Smooth muscle cell (in vitro differentiated cells): ENCODE measurements at regions not wholly inside any gene's neighbourhood (a gene's known extent, or its start where the extent isn't known, plus 50 kb on each side); places are given as distances from the start of the nearest gene placed in this dataset.

Experiments
- DNase-seq: peaks from one replicate; lab custom pipeline; 2025; ENCODE audit not compliant: unreplicated experiment; lab: John Stamatoyannopoulos, UW
- H2AFZ ChIP-seq: fragments of 200-600 bp; sonication (generic); 2 replicates; pipeline ENCODE4 v1.6.0; 2016; ENCODE audit warnings: antibody characterized with exemption, low read depth, mild to moderate bottlenecking
- H3F3A ChIP-seq: fragments of 200-600 bp; sonication (generic); 2 replicates; pipeline ENCODE4 v1.6.0; 2017; ENCODE audit warnings: antibody characterized with exemption, low read depth
- H3K27ac ChIP-seq: fragments of 200-600 bp; sonication (generic); 2 replicates; pipeline ENCODE4 v1.5.1; 2016; ENCODE audit warnings: low read depth, mild to moderate bottlenecking
- H3K27me3 ChIP-seq: fragments of 200-600 bp; sonication (generic); 2 replicates; pipeline ENCODE4 v1.6.1; 2016; ENCODE audit warnings: low read depth, mild to moderate bottlenecking
- H3K36me3 ChIP-seq: fragments of 200-600 bp; sonication (generic); 2 replicates; pipeline ENCODE4 v1.5.1; 2016; ENCODE audit warnings: low read depth
- H3K4me1 ChIP-seq: fragments of 200-600 bp; sonication (generic); 2 replicates; pipeline ENCODE4 v1.5.1; 2016; ENCODE audit warnings: low read depth
- H3K4me2 ChIP-seq: fragments of 200-600 bp; sonication (generic); 2 replicates; pipeline ENCODE4 v1.6.0; 2016; ENCODE audit warnings: mild to moderate bottlenecking
- H3K4me3 ChIP-seq: fragments of 200-600 bp; sonication (generic); 2 replicates; pipeline ENCODE4 v1.5.1; 2016; ENCODE audit warnings: mild to moderate bottlenecking
- H3K79me2 ChIP-seq: fragments of 200-600 bp; sonication (generic); 2 replicates; pipeline ENCODE4 v1.6.0; 2016; ENCODE audit warnings: low read depth, mild to moderate bottlenecking
- H3K9ac ChIP-seq: fragments of 200-600 bp; sonication (generic); 2 replicates; pipeline ENCODE4 v1.6.0; 2016; ENCODE audit warnings: low read depth
- H3K9me3 ChIP-seq: fragments of 200-600 bp; sonication (generic); replicated peaks from 2 replicates; pipeline ENCODE4 v1.5.1; 2016; ENCODE audit warnings: low read depth
- H4K20me1 ChIP-seq: fragments of 200-600 bp; sonication (generic); 2 replicates; pipeline ENCODE4 v1.6.0; 2016; ENCODE audit warnings: low read depth
- WGBS: methylation state at CpG from one replicate; pipeline ENCODE4 v1.1.7; 2016; ENCODE audit warnings: low lambda C conversion rate; 5-methylcytosine and 5-hydroxymethylcytosine counted together
- TF ChIP-seq, protein P1 (sequence below): fragments of 200-600 bp; sonication (generic); IDR thresholded peaks from 2 replicates; pipeline ENCODE4 v1.5.1; 2017; ENCODE audit warnings: borderline replicate concordance, mild to moderate bottlenecking, antibody characterized with exemption; ENCODE audit not compliant: insufficient read depth, poor library complexity, severe bottlenecking

GRCh38 chr12:72082986-72083820 is 144.6 kb downstream of the TPH2 start:
- Histone ChIP-seq H3K4me1 (no peaks in the 10 kb centered on the region), H3K9ac (no peak overlapping the region), H3K36me3 (no peaks in the 10 kb centered on the region), H3K9me3 (no peaks in the 10 kb centered on the region), H4K20me1 (no peaks in the 10 kb centered on the region), H3F3A (no peaks in the 10 kb centered on the region), H3K79me2 (no peaks in the 10 kb centered on the region), H2AFZ (no peak overlapping the region), H3K4me3 (no peak overlapping the region), H3K27ac (no peak overlapping the region), H3K4me2 (no peak overlapping the region), H3K27me3 (no peaks in the 10 kb centered on the region)
- 82% methylated on average over 5 of the region's 5 CpGs for WGBS
- no peak for DNase-seq
- TF ChIP-seq, protein P1, sequence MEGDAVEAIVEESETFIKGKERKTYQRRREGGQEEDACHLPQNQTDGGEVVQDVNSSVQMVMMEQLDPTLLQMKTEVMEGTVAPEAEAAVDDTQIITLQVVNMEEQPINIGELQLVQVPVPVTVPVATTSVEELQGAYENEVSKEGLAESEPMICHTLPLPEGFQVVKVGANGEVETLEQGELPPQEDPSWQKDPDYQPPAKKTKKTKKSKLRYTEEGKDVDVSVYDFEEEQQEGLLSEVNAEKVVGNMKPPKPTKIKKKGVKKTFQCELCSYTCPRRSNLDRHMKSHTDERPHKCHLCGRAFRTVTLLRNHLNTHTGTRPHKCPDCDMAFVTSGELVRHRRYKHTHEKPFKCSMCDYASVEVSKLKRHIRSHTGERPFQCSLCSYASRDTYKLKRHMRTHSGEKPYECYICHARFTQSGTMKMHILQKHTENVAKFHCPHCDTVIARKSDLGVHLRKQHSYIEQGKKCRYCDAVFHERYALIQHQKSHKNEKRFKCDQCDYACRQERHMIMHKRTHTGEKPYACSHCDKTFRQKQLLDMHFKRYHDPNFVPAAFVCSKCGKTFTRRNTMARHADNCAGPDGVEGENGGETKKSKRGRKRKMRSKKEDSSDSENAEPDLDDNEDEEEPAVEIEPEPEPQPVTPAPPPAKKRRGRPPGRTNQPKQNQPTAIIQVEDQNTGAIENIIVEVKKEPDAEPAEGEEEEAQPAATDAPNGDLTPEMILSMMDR, result no peak

- Histone ChIP-seq H3K4me2 (no peak overlapping the region), H3K27ac (no peak overlapping the region), H3K36me3 (no peaks in the 10 kb centered on the region), H3K9ac (no peak overlapping the region), H3F3A (no peaks in the 10 kb centered on the region), H3K9me3 (no peaks in the 10 kb centered on the region), H3K4me3 (no peak overlapping the region), H3K4me1 (no peaks in the 10 kb centered on the region), H2AFZ (no peak overlapping the region), H3K79me2 (no peaks in the 10 kb centered on the region), H3K27me3 (no peaks in the 10 kb centered on the region), H4K20me1 (no peaks in the 10 kb centered on the region)
- no peak for DNase-seq
- 47% methylated on average over 1 of the region's 1 CpG for WGBS
- TF ChIP-seq, protein P1, result no peak
These were observed 145.4 kb downstream of the TPH2 start for GRCh38 chr12:72084061-72084460.

GRCh38 chr12:72084880-72085279 is 146.2 kb downstream of the TPH2 start:
- Histone ChIP-seq H3K9me3 (no peaks in the 10 kb centered on the region), H3K4me3 (no peak overlapping the region), H3K4me1 (no peaks in the 10 kb centered on the region), H2AFZ (no peak overlapping the region), H4K20me1 (no peaks in the 10 kb centered on the region), H3K79me2 (no peaks in the 10 kb centered on the region), H3K27me3 (no peaks in the 10 kb centered on the region), H3K27ac (no peak overlapping the region), H3K36me3 (no peaks in the 10 kb centered on the region), H3K9ac (no peak overlapping the region), H3F3A (no peaks in the 10 kb centered on the region), H3K4me2 (no peak overlapping the region)
- DNase-seq, result no peak
- WGBS, result 64% methylated on average over 1 of the region's 1 CpG
- TF ChIP-seq, protein P1, result no peak

DNA sequence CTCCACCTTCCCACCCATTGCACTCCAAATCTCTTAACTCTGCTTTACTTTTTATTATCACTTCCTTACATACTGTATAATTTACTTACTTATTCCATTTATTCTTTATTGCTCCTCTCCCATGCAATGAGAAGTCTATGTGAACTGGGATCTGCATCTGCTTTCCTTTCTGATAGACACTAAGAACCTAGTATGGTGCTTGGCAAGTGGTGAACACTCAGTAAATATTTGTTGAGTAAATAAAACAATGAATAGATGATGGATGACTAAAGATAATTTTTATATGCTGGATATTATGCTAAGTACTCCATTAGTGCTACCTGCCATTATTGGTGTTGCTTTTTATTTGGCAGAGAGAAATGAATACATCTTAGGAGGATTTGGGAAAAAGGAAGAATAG is 151.0 kb downstream of the TPH2 start:
- H3K4me3 ChIP-seq, result no peak overlapping the region
- TF ChIP-seq, protein P1, result no peak
- DNase-seq, result no peak
- no peaks in the 10 kb centered on the region for H3K4me1 ChIP-seq
- H3K79me2 ChIP-seq, result no peaks in the 10 kb centered on the region
- no peaks in the 10 kb centered on the region for H3K27me3 ChIP-seq
- no peaks in the 10 kb centered on the region for H3K36me3 ChIP-seq
- no peak overlapping the region for H3K9ac ChIP-seq
- no peak overlapping the region for H2AFZ ChIP-seq
- H3K4me2 ChIP-seq, result no peak overlapping the region
- H3K9me3 ChIP-seq, result no peaks in the 10 kb centered on the region
- no peaks in the 10 kb centered on the region for H4K20me1 ChIP-seq
- no peaks in the 10 kb centered on the region for H3F3A ChIP-seq
- H3K27ac ChIP-seq, result no peak overlapping the region
